Cardiac muscle cell (in vitro differentiated cells and primary cell): ENCODE measurements at regions not wholly inside any gene's neighbourhood (a gene's known extent, or its start where the extent isn't known, plus 50 kb on each side); places are given as distances from the start of the nearest gene placed in this dataset.
"Not testable (repeated sequence)": the region's sequence is repeated elsewhere in the genome, so short reads cannot be mapped to it uniquely, and the experiment has no call there.

Experiments used
- DNase-seq, 2 donors: peaks; one replicate each; pipeline versions ENCODE4 v3.0.0 to v3.0.0-alpha.2; 2010 to 2017; ENCODE audit warnings: low read depth in 1 of 2, low spot score in 1 of 2
- H3K27ac ChIP-seq: fragments of 200-600 bp; sonication (generic); 2 replicates; pipeline ENCODE4 v1.5.1; 2016
- H3K27me3 ChIP-seq: fragments of 200-600 bp; sonication (generic); 2 replicates; pipeline ENCODE4 v1.6.0; 2016; ENCODE audit warnings: control low read depth
- H3K36me3 ChIP-seq: fragments of 200-600 bp; sonication (generic); 2 replicates; pipeline ENCODE4 v1.5.1; 2016; ENCODE audit warnings: control low read depth
- H3K4me1 ChIP-seq: fragments of 200-600 bp; sonication (generic); 2 replicates; pipeline ENCODE4 v1.8.1; 2017; ENCODE audit warnings: low read depth, mild to moderate bottlenecking, mixed run types
- H3K4me3 ChIP-seq: fragments of 200-600 bp; sonication (generic); 2 replicates; pipeline ENCODE4 v1.5.1; 2016; ENCODE audit warnings: mild to moderate bottlenecking
- H3K9me3 ChIP-seq: fragments of 200-600 bp; sonication (generic); 2 replicates; pipeline ENCODE4 v1.5.1; 2017; ENCODE audit warnings: low read depth, mild to moderate bottlenecking, control low read depth
- TF ChIP-seq, protein P1 (sequence below): IDR thresholded peaks from 2 replicates; pipeline ENCODE4 v1.5.1; 2012; ENCODE audit warnings: low read depth, mild to moderate bottlenecking, low read length

GRCh38 chr4:159024828-159025227 lies 78.1 kb upstream of the RAPGEF2 start:
- Histone ChIP-seq H3K36me3 (no peaks in the 10 kb centered on the region), H3K27me3 (no peaks in the 10 kb centered on the region)
- TF ChIP-seq, protein P1, sequence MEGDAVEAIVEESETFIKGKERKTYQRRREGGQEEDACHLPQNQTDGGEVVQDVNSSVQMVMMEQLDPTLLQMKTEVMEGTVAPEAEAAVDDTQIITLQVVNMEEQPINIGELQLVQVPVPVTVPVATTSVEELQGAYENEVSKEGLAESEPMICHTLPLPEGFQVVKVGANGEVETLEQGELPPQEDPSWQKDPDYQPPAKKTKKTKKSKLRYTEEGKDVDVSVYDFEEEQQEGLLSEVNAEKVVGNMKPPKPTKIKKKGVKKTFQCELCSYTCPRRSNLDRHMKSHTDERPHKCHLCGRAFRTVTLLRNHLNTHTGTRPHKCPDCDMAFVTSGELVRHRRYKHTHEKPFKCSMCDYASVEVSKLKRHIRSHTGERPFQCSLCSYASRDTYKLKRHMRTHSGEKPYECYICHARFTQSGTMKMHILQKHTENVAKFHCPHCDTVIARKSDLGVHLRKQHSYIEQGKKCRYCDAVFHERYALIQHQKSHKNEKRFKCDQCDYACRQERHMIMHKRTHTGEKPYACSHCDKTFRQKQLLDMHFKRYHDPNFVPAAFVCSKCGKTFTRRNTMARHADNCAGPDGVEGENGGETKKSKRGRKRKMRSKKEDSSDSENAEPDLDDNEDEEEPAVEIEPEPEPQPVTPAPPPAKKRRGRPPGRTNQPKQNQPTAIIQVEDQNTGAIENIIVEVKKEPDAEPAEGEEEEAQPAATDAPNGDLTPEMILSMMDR, result no peak

GRCh38 chr4:159026329-159026728 lies 76.5 kb upstream of the RAPGEF2 start:
- H3K9me3 ChIP-seq, result no peaks in the 10 kb centered on the region
- H3K4me1 ChIP-seq, result peaks cover 14% of the 10 kb centered on the region
- TF ChIP-seq, protein P1, result no peak
- H3K27ac ChIP-seq, result no peak overlapping the region
- H3K27me3 ChIP-seq, result no peaks in the 10 kb centered on the region
- DNase-seq, result no peak
- H3K4me3 ChIP-seq, result no peak overlapping the region
- H3K36me3 ChIP-seq, result no peaks in the 10 kb centered on the region

More at GRCh38 chr4:159024828-159025227, 78.1 kb upstream of the RAPGEF2 start:
- no peak overlapping the region for H3K27ac ChIP-seq
- H3K4me1 ChIP-seq, result peaks cover 15% of the 10 kb centered on the region
- no peak overlapping the region for H3K4me3 ChIP-seq
- DNase-seq, result no peak
- no peaks in the 10 kb centered on the region for H3K9me3 ChIP-seq

- Histone ChIP-seq H3K4me1 (peaks cover 10% of the 10 kb centered on the region), H3K9me3 (no peaks in the 10 kb centered on the region), H3K4me3 (no peak overlapping the region), H3K27me3 (no peaks in the 10 kb centered on the region), H3K27ac (no peak overlapping the region), H3K36me3 (no peaks in the 10 kb centered on the region)
- DNase-seq, result no peak
- TF ChIP-seq, protein P1, result no peak
These were observed 75.3 kb upstream of the RAPGEF2 start for GRCh38 chr4:159027535-159027934.

DNA sequence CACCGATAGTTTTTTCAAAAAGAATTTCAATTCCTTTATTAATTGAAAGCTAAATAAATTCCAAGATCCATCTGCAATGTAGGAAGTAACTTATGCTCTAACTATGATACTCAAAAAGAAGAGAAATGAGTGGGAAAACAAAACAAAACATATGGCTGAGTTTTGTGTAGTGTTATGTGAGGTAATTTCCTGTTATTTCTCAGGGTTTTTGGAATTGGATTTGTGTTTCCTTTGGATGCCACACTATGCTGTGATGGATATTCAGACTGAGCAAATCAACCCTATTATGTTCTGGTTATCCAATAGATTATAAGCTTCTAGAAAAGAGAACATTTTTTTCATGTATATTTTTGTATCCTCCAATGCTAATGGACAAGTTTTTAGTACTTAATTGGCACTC lies 73.4 kb upstream of the RAPGEF2 start:
- H3K27me3 ChIP-seq, result no peaks in the 10 kb centered on the region
- peaks cover 3% of the 10 kb centered on the region for H3K4me1 ChIP-seq
- TF ChIP-seq, protein P1, result no peak
- H3K4me3 ChIP-seq, result no peak overlapping the region
- DNase-seq, result no peak
- H3K36me3 ChIP-seq, result no peaks in the 10 kb centered on the region
- H3K9me3 ChIP-seq, result no peaks in the 10 kb centered on the region
- no peak overlapping the region for H3K27ac ChIP-seq

- not testable (repeated sequence) for H3K27ac ChIP-seq, DNase-seq, H3K4me3 ChIP-seq, H3K4me1 ChIP-seq, H3K27me3 ChIP-seq, H3K9me3 ChIP-seq, H3K36me3 ChIP-seq
These were observed 72.6 kb upstream of the RAPGEF2 start for GRCh38 chr4:159030297-159030696.

DNA sequence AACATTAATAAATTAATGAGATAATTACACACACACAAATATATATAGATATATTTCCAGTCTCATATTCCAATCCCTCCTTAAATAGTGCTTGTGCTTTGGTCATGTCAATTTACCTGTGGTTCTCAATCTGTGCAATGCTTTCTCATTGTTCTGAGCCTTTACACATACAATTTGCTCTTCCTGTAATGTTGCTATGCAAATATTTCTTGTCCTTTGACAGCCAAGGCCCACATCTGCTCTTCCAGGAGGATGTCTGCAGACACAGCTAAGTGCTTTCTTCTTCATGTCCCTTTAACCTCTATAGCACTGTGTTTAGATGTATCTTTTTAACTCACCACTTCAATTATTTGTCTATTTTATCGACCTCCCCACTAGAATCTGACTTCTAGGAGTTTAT lies 67.3 kb upstream of the RAPGEF2 start:
- Histone ChIP-seq H3K36me3 (no peaks in the 10 kb centered on the region), H3K4me3 (no peak overlapping the region), H3K27me3 (no peaks in the 10 kb centered on the region), H3K4me1 (no peaks in the 10 kb centered on the region), H3K9me3 (no peaks in the 10 kb centered on the region), H3K27ac (no peak overlapping the region)
- TF ChIP-seq, protein P1, result no peak
- DNase-seq, result no peak
